Keratinocyte (primary cell): ENCODE measurements at regions not wholly inside any gene's neighbourhood (a gene's known extent, or its start where the extent isn't known, plus 50 kb on each side); places are given as distances from the start of the nearest gene placed in this dataset.

ENCODE experiments used
- DNase-seq: peaks from one replicate; pipeline ENCODE4 v3.0.0-alpha.2; 2011; ENCODE audit warnings: low read depth, missing footprints, low spot score
- FAIRE-seq: peaks from 2 replicates; lab custom pipeline; 2011; peaks lifted over from hg19 to GRCh38; lab: Jason Lieb, UNC
- H2AFZ ChIP-seq: 2 replicates; pipeline ENCODE4 v1.6.0; 2012; ENCODE audit warnings: low read length, control low read depth, inconsistent platforms; ENCODE audit not compliant: control insufficient read depth
- H3K27ac ChIP-seq: 2 replicates; pipeline ENCODE4 v1.5.1; 2011; ENCODE audit warnings: low read length; ENCODE audit not compliant: control insufficient read depth, insufficient read depth
- H3K27me3 ChIP-seq: 3 replicates; pipeline ENCODE4 v1.6.0; 2011; ENCODE audit warnings: low read length; ENCODE audit not compliant: control insufficient read depth, insufficient read depth; ENCODE audit errors: extremely low read depth
- H3K36me3 ChIP-seq, 2 experiments: 2 replicates in 1 of 2; 3 replicates in 1 of 2; pipeline ENCODE4 v1.5.1; 2011; ENCODE audit warnings: low read length in 2 of 2, mild to moderate bottlenecking in 1 of 2; ENCODE audit not compliant: control insufficient read depth in 2 of 2, insufficient read depth in 2 of 2; ENCODE audit errors: extremely low read depth in 1 of 2
- H3K4me1 ChIP-seq: 3 replicates; pipeline ENCODE4 v1.5.1; 2011; ENCODE audit warnings: low read length; ENCODE audit not compliant: control insufficient read depth, insufficient read depth; ENCODE audit errors: extremely low read depth
- H3K4me2 ChIP-seq: 3 replicates; pipeline ENCODE4 v1.6.0; 2011; ENCODE audit warnings: low read depth, low read length; ENCODE audit not compliant: control insufficient read depth, insufficient read depth; ENCODE audit errors: extremely low read depth
- H3K4me3 ChIP-seq, 3 experiments: fragments of 200-600 bp in 1 of 3; sonication (generic) in 1 of 3; 2 replicates in 2 of 3; 3 replicates in 1 of 3; pipeline ENCODE4 v1.5.1; 2011 to 2016; ENCODE audit warnings: low read length in 3 of 3, mild to moderate bottlenecking in 3 of 3, control low read depth in 2 of 3, inconsistent platforms in 1 of 3, low read depth in 1 of 3, mixed read lengths in 1 of 3, mixed run types in 1 of 3, moderate library complexity in 1 of 3; ENCODE audit not compliant: control insufficient read depth in 2 of 3, insufficient read depth in 2 of 3; ENCODE audit errors: extremely low read depth in 1 of 3
- H3K79me2 ChIP-seq: 2 replicates; pipeline ENCODE4 v1.6.0; 2012; ENCODE audit warnings: low read length; ENCODE audit not compliant: control insufficient read depth, insufficient read depth
- H3K9ac ChIP-seq: 3 replicates; pipeline ENCODE4 v1.6.0; 2011; ENCODE audit warnings: low read length; ENCODE audit not compliant: control insufficient read depth, insufficient read depth; ENCODE audit errors: extremely low read depth
- H3K9me1 ChIP-seq: 3 replicates; pipeline ENCODE4 v1.6.0; 2011; ENCODE audit warnings: low read length; ENCODE audit not compliant: control insufficient read depth, insufficient read depth; ENCODE audit errors: extremely low read depth
- H3K9me3 ChIP-seq: 2 replicates; pipeline ENCODE4 v1.5.1; 2012; ENCODE audit warnings: low read depth, low read length; ENCODE audit not compliant: control insufficient read depth
- H4K20me1 ChIP-seq: 3 replicates; pipeline ENCODE4 v1.6.0; 2011; ENCODE audit warnings: low read length; ENCODE audit not compliant: control insufficient read depth, insufficient read depth; ENCODE audit errors: extremely low read depth
- EZH2 ChIP-seq: IDR thresholded peaks from one replicate; pipeline ENCODE4 v1.6.1; 2012; ENCODE audit warnings: inconsistent platforms, mild to moderate bottlenecking, low read length, moderate library complexity
- dilution Hi-C: fragments of 300-500 bp; cut with MboI; formaldehyde crosslinking; loops from one replicate; pipeline ENCODE4 v1.7.0; 2020; ENCODE audit warnings: low sequenced_read_pairs; ENCODE audit not compliant: extremely low pct_ligation_motif_present
- TF ChIP-seq, protein P1 (sequence below), 3 experiments: IDR thresholded peaks in 1 of 3; conservative IDR thresholded peaks in 1 of 3; optimal IDR thresholded peaks in 1 of 3; 2 replicates in 2 of 3; 3 replicates in 1 of 3; pipeline versions ENCODE3 to v1.5.1; 2011; ENCODE audit warnings: low read length in 3 of 3, mild to moderate bottlenecking in 3 of 3, moderate library complexity in 2 of 3, control low read depth in 1 of 3, inconsistent platforms in 1 of 3; ENCODE audit not compliant: insufficient read depth in 2 of 3; ENCODE audit errors: extremely low read depth in 1 of 3

DNA sequence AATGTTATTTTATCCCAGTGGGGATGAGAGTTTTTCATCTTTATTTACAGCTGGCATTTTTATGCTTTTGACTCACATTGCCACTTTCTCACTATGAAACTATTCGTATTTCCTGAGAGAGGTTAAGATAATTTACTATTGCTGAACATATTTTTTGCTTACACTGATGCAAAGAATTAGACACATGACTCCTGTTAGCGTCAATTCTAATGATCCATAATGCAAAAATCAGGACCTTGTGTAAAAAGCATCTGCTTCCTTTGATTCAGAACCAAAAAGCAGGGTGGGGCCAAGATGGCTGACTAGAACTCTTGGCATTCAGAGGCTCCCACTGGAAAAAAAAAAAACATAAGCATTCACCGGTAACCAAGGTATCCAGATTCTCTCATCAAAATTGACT lies 464.8 kb downstream of the SEMA3D start:
- H4K20me1 ChIP-seq, result no peaks in the 10 kb centered on the region
- no peaks in the 10 kb centered on the region for H3K36me3 ChIP-seq
- H3K9ac ChIP-seq, result no peak overlapping the region
- H3K9me3 ChIP-seq, result no peaks in the 10 kb centered on the region
- no peaks in the 10 kb centered on the region for H3K4me1 ChIP-seq
- H3K4me2 ChIP-seq, result no peak overlapping the region
- no peak for FAIRE-seq
- TF ChIP-seq EZH2, result no peak
- TF ChIP-seq, protein P1, sequence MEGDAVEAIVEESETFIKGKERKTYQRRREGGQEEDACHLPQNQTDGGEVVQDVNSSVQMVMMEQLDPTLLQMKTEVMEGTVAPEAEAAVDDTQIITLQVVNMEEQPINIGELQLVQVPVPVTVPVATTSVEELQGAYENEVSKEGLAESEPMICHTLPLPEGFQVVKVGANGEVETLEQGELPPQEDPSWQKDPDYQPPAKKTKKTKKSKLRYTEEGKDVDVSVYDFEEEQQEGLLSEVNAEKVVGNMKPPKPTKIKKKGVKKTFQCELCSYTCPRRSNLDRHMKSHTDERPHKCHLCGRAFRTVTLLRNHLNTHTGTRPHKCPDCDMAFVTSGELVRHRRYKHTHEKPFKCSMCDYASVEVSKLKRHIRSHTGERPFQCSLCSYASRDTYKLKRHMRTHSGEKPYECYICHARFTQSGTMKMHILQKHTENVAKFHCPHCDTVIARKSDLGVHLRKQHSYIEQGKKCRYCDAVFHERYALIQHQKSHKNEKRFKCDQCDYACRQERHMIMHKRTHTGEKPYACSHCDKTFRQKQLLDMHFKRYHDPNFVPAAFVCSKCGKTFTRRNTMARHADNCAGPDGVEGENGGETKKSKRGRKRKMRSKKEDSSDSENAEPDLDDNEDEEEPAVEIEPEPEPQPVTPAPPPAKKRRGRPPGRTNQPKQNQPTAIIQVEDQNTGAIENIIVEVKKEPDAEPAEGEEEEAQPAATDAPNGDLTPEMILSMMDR (optimal IDR thresholded peaks at IDR 0.05 in 1 of 3, IDR thresholded peaks at IDR 0.05 in 1 of 3, conservative IDR thresholded peaks at IDR 0.05 in 1 of 3; ENCODE audit: extremely low read depth in 1 of 3, insufficient read depth in 2 of 3, low read length in 3 of 3), result no peak
- DNase-seq, result no peak
- H3K4me3 ChIP-seq, result no peak overlapping the region
- no peak overlapping the region for H3K27ac ChIP-seq
- dilution Hi-C loops, result no loop called here
- H3K27me3 ChIP-seq, result no peaks in the 10 kb centered on the region
- H3K79me2 ChIP-seq, result no peaks in the 10 kb centered on the region
- H3K9me1 ChIP-seq, result no peaks in the 10 kb centered on the region
- no peak overlapping the region for H2AFZ ChIP-seq

GRCh38 chr7:84720456-84721097 lies 466.3 kb downstream of the SEMA3D start:
- Histone ChIP-seq H3K27ac (no peak overlapping the region), H3K9me3 (no peaks in the 10 kb centered on the region), H3K9ac (no peak overlapping the region), H2AFZ (no peak overlapping the region), H3K4me2 (no peak overlapping the region), H3K4me1 (no peaks in the 10 kb centered on the region), H3K27me3 (no peaks in the 10 kb centered on the region), H3K36me3 (no peaks in the 10 kb centered on the region), H4K20me1 (no peaks in the 10 kb centered on the region), H3K4me3 (no peak overlapping the region), H3K79me2 (no peaks in the 10 kb centered on the region), H3K9me1 (no peaks in the 10 kb centered on the region)
- no peak for DNase-seq
- no peak for FAIRE-seq
- TF ChIP-seq, protein P1 (optimal IDR thresholded peaks at IDR 0.05 in 1 of 3, IDR thresholded peaks at IDR 0.05 in 1 of 3, conservative IDR thresholded peaks at IDR 0.05 in 1 of 3; ENCODE audit: extremely low read depth in 1 of 3, insufficient read depth in 2 of 3, low read length in 3 of 3), result no peak
- TF ChIP-seq EZH2, result no peak
- dilution Hi-C loops, result no loop called here
